ENCODE measurements at regions not wholly inside any gene's neighbourhood (a gene's known extent, or its start where the extent isn't known, plus 50 kb on each side); places are given as distances from the start of the nearest gene placed in this dataset.

- Histone ChIP-seq H3K4me1 (ENCODE audit: control insufficient read depth in 2 of 2, insufficient read depth in 2 of 2, low read length in 2 of 2) (peaks cover 5 to 21% of the 10 kb centered on the region in 2 donors), H3K27me3 (ENCODE audit: control insufficient read depth in 2 of 2, insufficient read depth in 1 of 2, low read length in 1 of 2) (no peaks in the 10 kb centered on the region), H3K4me3 (ENCODE audit: low read length in 2 of 2) (no peak overlapping the region), H3K36me3 (ENCODE audit: control insufficient read depth in 2 of 2, insufficient read depth in 2 of 2, low read length in 1 of 2) (peaks cover 0 to 3% of the 10 kb centered on the region in 2 donors), H3K27ac (ENCODE audit: low read depth in 1 of 2, low read length in 1 of 2) (no peak overlapping the region), H3K9me3 (ENCODE audit: control insufficient read depth in 2 of 2, insufficient read depth in 1 of 2, low read length in 1 of 2) (no peaks in the 10 kb centered on the region)
- 19% methylated on average over 4 of the region's 4 CpGs for WGBS
- no peak for DNase-seq (ENCODE audit: low read depth in 6 of 9, low spot score in 9 of 9)
Observed at GRCh38 chr7:131011976-131012375, 278.0 kb upstream of the KLF14 start.

- no peak for DNase-seq (ENCODE audit: low read depth in 6 of 9, low spot score in 9 of 9)
- no peaks in the 10 kb centered on the region for H3K27me3 ChIP-seq (ENCODE audit: control insufficient read depth in 2 of 2, insufficient read depth in 1 of 2, low read length in 1 of 2)
- H3K4me1 ChIP-seq (ENCODE audit: control insufficient read depth in 2 of 2, insufficient read depth in 2 of 2, low read length in 2 of 2) = peaks cover 1 to 18% of the 10 kb centered on the region in 2 donors
- WGBS = 97% methylated on average over 7 of the region's 7 CpGs
- H3K9me3 ChIP-seq (ENCODE audit: control insufficient read depth in 2 of 2, insufficient read depth in 1 of 2, low read length in 1 of 2) = no peaks in the 10 kb centered on the region
- H3K36me3 ChIP-seq (ENCODE audit: control insufficient read depth in 2 of 2, insufficient read depth in 2 of 2, low read length in 1 of 2) = peaks cover 0 to 3% of the 10 kb centered on the region in 2 donors
- H3K27ac ChIP-seq (ENCODE audit: low read depth in 1 of 2, low read length in 1 of 2) = peak overlapping the region in 1 of 2 donors; percentile 15
- no peak overlapping the region for H3K4me3 ChIP-seq (ENCODE audit: low read length in 2 of 2)
Observed at GRCh38 chr7:131012477-131013031, 278.5 kb upstream of the KLF14 start.

GRCh38 chr7:131013716-131014115 lies 279.7 kb upstream of the KLF14 start:
- peaks cover 0 to 13% of the 10 kb centered on the region in 2 donors for H3K4me1 ChIP-seq (ENCODE audit: control insufficient read depth in 2 of 2, insufficient read depth in 2 of 2, low read length in 2 of 2)

GRCh38 chr7:131014906-131015656 lies 281.1 kb upstream of the KLF14 start:
- H3K27me3 ChIP-seq (ENCODE audit: control insufficient read depth in 2 of 2, insufficient read depth in 1 of 2, low read length in 1 of 2) = no peaks in the 10 kb centered on the region
- H3K27ac ChIP-seq (ENCODE audit: low read depth in 1 of 2, low read length in 1 of 2) = no peak overlapping the region
- no peaks in the 10 kb centered on the region for H3K36me3 ChIP-seq (ENCODE audit: control insufficient read depth in 2 of 2, insufficient read depth in 2 of 2, low read length in 1 of 2)
- H3K4me3 ChIP-seq (ENCODE audit: low read length in 2 of 2) = no peak overlapping the region
- WGBS = 90% methylated on average over 7 of the region's 7 CpGs
- H3K4me1 ChIP-seq (ENCODE audit: control insufficient read depth in 2 of 2, insufficient read depth in 2 of 2, low read length in 2 of 2) = peaks cover 5 to 19% of the 10 kb centered on the region in 2 donors
- DNase-seq (ENCODE audit: low read depth in 6 of 9, low spot score in 9 of 9) = no peak
- no peaks in the 10 kb centered on the region for H3K9me3 ChIP-seq (ENCODE audit: control insufficient read depth in 2 of 2, insufficient read depth in 1 of 2, low read length in 1 of 2)

More at GRCh38 chr7:131013716-131014115, 279.7 kb upstream of the KLF14 start:
- no peaks in the 10 kb centered on the region for H3K36me3 ChIP-seq (ENCODE audit: control insufficient read depth in 2 of 2, insufficient read depth in 2 of 2, low read length in 1 of 2)
- no peak for DNase-seq (ENCODE audit: low read depth in 6 of 9, low spot score in 9 of 9)
- H3K4me3 ChIP-seq (ENCODE audit: low read length in 2 of 2) = no peak overlapping the region
- 95% methylated on average over 11 of the region's 11 CpGs for WGBS
- H3K27me3 ChIP-seq (ENCODE audit: control insufficient read depth in 2 of 2, insufficient read depth in 1 of 2, low read length in 1 of 2) = no peaks in the 10 kb centered on the region
- H3K9me3 ChIP-seq (ENCODE audit: control insufficient read depth in 2 of 2, insufficient read depth in 1 of 2, low read length in 1 of 2) = no peaks in the 10 kb centered on the region
- no peak overlapping the region for H3K27ac ChIP-seq (ENCODE audit: low read depth in 1 of 2, low read length in 1 of 2)

- H3K36me3 ChIP-seq (ENCODE audit: control insufficient read depth in 2 of 2, insufficient read depth in 2 of 2, low read length in 1 of 2) = no peaks in the 10 kb centered on the region
- peaks cover 10 to 24% of the 10 kb centered on the region in 2 donors for H3K4me1 ChIP-seq (ENCODE audit: control insufficient read depth in 2 of 2, insufficient read depth in 2 of 2, low read length in 2 of 2)
- no peak for DNase-seq (ENCODE audit: low read depth in 6 of 9, low spot score in 9 of 9)
- no peaks in the 10 kb centered on the region for H3K27me3 ChIP-seq (ENCODE audit: control insufficient read depth in 2 of 2, insufficient read depth in 1 of 2, low read length in 1 of 2)
- H3K9me3 ChIP-seq (ENCODE audit: control insufficient read depth in 2 of 2, insufficient read depth in 1 of 2, low read length in 1 of 2) = no peaks in the 10 kb centered on the region
- no peak overlapping the region for H3K27ac ChIP-seq (ENCODE audit: low read depth in 1 of 2, low read length in 1 of 2)
- 94% methylated on average over 3 of the region's 3 CpGs for WGBS
- H3K4me3 ChIP-seq (ENCODE audit: low read length in 2 of 2) = no peak overlapping the region
Observed at GRCh38 chr7:131015657-131015958, 281.6 kb upstream of the KLF14 start.

GRCh38 chr7:131016230-131016629 lies 282.2 kb upstream of the KLF14 start:
- 93% methylated on average over 1 of the region's 1 CpG for WGBS
- Histone ChIP-seq H3K4me3 (ENCODE audit: low read length in 2 of 2) (no peak overlapping the region), H3K36me3 (ENCODE audit: control insufficient read depth in 2 of 2, insufficient read depth in 2 of 2, low read length in 1 of 2) (no peaks in the 10 kb centered on the region), H3K27me3 (ENCODE audit: control insufficient read depth in 2 of 2, insufficient read depth in 1 of 2, low read length in 1 of 2) (no peaks in the 10 kb centered on the region), H3K4me1 (ENCODE audit: control insufficient read depth in 2 of 2, insufficient read depth in 2 of 2, low read length in 2 of 2) (peaks cover 11 to 28% of the 10 kb centered on the region in 2 donors), H3K9me3 (ENCODE audit: control insufficient read depth in 2 of 2, insufficient read depth in 1 of 2, low read length in 1 of 2) (no peaks in the 10 kb centered on the region), H3K27ac (ENCODE audit: low read depth in 1 of 2, low read length in 1 of 2) (no peak overlapping the region)
- no peak for DNase-seq (ENCODE audit: low read depth in 6 of 9, low spot score in 9 of 9)

GRCh38 chr7:131019351-131019750 lies 285.3 kb upstream of the KLF14 start:
- peaks cover 20 to 32% of the 10 kb centered on the region in 2 donors for H3K4me1 ChIP-seq (ENCODE audit: control insufficient read depth in 2 of 2, insufficient read depth in 2 of 2, low read length in 2 of 2)
- H3K27ac ChIP-seq (ENCODE audit: low read depth in 1 of 2, low read length in 1 of 2) = no peak overlapping the region
- no peak overlapping the region for H3K4me3 ChIP-seq (ENCODE audit: low read length in 2 of 2)
- 96% methylated on average over 1 of the region's 1 CpG for WGBS
- no peaks in the 10 kb centered on the region for H3K36me3 ChIP-seq (ENCODE audit: control insufficient read depth in 2 of 2, insufficient read depth in 2 of 2, low read length in 1 of 2)
- H3K27me3 ChIP-seq (ENCODE audit: control insufficient read depth in 2 of 2, insufficient read depth in 1 of 2, low read length in 1 of 2) = no peaks in the 10 kb centered on the region
- no peak for DNase-seq (ENCODE audit: low read depth in 6 of 9, low spot score in 9 of 9)
- H3K9me3 ChIP-seq (ENCODE audit: control insufficient read depth in 2 of 2, insufficient read depth in 1 of 2, low read length in 1 of 2) = no peaks in the 10 kb centered on the region

GRCh38 chr7:131020759-131021261 lies 286.8 kb upstream of the KLF14 start:
- H3K36me3 ChIP-seq (ENCODE audit: control insufficient read depth in 2 of 2, insufficient read depth in 2 of 2, low read length in 1 of 2) = no peaks in the 10 kb centered on the region
- H3K9me3 ChIP-seq (ENCODE audit: control insufficient read depth in 2 of 2, insufficient read depth in 1 of 2, low read length in 1 of 2) = no peaks in the 10 kb centered on the region
- 40% methylated on average over 7 of the region's 7 CpGs for WGBS
- H3K4me1 ChIP-seq (ENCODE audit: control insufficient read depth in 2 of 2, insufficient read depth in 2 of 2, low read length in 2 of 2) = peaks cover 20 to 32% of the 10 kb centered on the region in 2 donors
- H3K27me3 ChIP-seq (ENCODE audit: control insufficient read depth in 2 of 2, insufficient read depth in 1 of 2, low read length in 1 of 2) = no peaks in the 10 kb centered on the region
- no peak overlapping the region for H3K4me3 ChIP-seq (ENCODE audit: low read length in 2 of 2)
- DNase-seq (ENCODE audit: low read depth in 6 of 9, low spot score in 9 of 9) = peak in 7 of 9 donors; percentile 23 to 67 (median 39)
- H3K27ac ChIP-seq (ENCODE audit: low read depth in 1 of 2, low read length in 1 of 2) = peak overlapping the region; percentile 43 to 90

- Histone ChIP-seq H3K4me3 (ENCODE audit: low read length in 2 of 2) (no peak overlapping the region), H3K9me3 (ENCODE audit: control insufficient read depth in 2 of 2, insufficient read depth in 1 of 2, low read length in 1 of 2) (no peaks in the 10 kb centered on the region), H3K27me3 (ENCODE audit: control insufficient read depth in 2 of 2, insufficient read depth in 1 of 2, low read length in 1 of 2) (no peaks in the 10 kb centered on the region), H3K4me1 (ENCODE audit: control insufficient read depth in 2 of 2, insufficient read depth in 2 of 2, low read length in 2 of 2) (peaks cover 20 to 32% of the 10 kb centered on the region in 2 donors), H3K36me3 (ENCODE audit: control insufficient read depth in 2 of 2, insufficient read depth in 2 of 2, low read length in 1 of 2) (no peaks in the 10 kb centered on the region), H3K27ac (ENCODE audit: low read depth in 1 of 2, low read length in 1 of 2) (peak overlapping the region; percentile 43 to 90)
- 70% methylated on average over 5 of the region's 5 CpGs for WGBS
- DNase-seq (ENCODE audit: low read depth in 6 of 9, low spot score in 9 of 9) = no peak
Observed at GRCh38 chr7:131021460-131021859, 287.5 kb upstream of the KLF14 start.
